ENCODE measurements at regions not wholly inside any gene's neighbourhood (a gene's known extent, or its start where the extent isn't known, plus 50 kb on each side); places are given as distances from the start of the nearest gene placed in this dataset.

DNA sequence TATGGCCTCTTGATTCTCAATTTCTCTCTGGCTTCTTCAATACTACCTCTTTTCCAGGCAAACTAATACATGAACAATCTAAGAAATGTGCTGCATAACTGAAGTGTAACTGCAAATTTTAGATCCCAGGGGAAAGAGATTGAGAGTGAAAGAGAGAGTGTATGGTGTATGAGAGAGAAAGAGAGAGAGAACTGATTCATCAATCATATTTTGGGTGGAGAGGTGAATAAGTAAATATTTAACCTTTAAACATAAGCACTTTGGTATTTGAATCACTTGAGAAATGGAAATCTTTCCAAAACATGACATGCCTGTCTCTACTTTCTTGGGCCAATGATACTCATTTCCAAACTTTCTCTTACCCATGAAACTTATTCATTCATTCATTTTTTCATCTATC lies 147.2 kb upstream of the DIPK2B start:
- TF ChIP-seq, protein P1, sequence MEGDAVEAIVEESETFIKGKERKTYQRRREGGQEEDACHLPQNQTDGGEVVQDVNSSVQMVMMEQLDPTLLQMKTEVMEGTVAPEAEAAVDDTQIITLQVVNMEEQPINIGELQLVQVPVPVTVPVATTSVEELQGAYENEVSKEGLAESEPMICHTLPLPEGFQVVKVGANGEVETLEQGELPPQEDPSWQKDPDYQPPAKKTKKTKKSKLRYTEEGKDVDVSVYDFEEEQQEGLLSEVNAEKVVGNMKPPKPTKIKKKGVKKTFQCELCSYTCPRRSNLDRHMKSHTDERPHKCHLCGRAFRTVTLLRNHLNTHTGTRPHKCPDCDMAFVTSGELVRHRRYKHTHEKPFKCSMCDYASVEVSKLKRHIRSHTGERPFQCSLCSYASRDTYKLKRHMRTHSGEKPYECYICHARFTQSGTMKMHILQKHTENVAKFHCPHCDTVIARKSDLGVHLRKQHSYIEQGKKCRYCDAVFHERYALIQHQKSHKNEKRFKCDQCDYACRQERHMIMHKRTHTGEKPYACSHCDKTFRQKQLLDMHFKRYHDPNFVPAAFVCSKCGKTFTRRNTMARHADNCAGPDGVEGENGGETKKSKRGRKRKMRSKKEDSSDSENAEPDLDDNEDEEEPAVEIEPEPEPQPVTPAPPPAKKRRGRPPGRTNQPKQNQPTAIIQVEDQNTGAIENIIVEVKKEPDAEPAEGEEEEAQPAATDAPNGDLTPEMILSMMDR (IDR thresholded peaks at IDR 0.05) = no peak
- no peak for TF ChIP-seq POLR2A (IDR thresholded peaks at IDR 0.05)
- H3K27me3 ChIP-seq = no peaks in the 10 kb centered on the region
- ATAC-seq (no peak), DNase-seq (no peak)
- no peaks in the 10 kb centered on the region for H3K36me3 ChIP-seq
- no peak overlapping the region for H3K27ac ChIP-seq
- no peak overlapping the region for H3K4me3 ChIP-seq
- no peaks in the 10 kb centered on the region for H3K9me3 ChIP-seq
- H3K4me1 ChIP-seq = no peaks in the 10 kb centered on the region
- intact Hi-C loops (cut with DNase I) = no loop called here

DNA sequence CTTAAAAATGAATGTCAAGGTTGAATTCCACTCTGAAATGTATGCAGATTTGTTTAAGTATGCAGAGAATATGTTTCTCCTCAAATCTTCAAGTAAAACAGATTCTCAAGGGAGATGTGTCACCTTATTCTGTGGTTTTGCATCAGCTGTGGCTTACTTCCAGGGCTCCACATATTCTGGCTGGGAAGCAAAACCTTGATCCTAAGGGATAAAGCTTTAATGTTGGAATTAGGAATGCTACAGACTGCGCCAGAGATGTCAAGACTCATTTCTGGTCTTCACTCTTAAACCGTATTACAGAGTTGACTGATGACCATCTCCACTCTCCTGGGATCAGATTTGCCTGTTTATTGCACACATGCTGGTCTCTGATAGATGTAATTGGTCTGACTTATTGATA lies 143.9 kb upstream of the DIPK2B start:
- H3K27ac ChIP-seq = no peak overlapping the region
- TF ChIP-seq POLR2A (IDR thresholded peaks at IDR 0.05) = no peak
- TF ChIP-seq, protein P1 (IDR thresholded peaks at IDR 0.05) = no peak
- ATAC-seq = no peak
- no peaks in the 10 kb centered on the region for H3K9me3 ChIP-seq
- H3K4me3 ChIP-seq = no peak overlapping the region
- H3K36me3 ChIP-seq = no peaks in the 10 kb centered on the region
- WGBS (ENCODE audit: insufficient coverage, low coverage, low lambda C conversion rate, missing lambda C conversion rate) = 67% methylated on average over 2 of the region's 2 CpGs
- no peaks in the 10 kb centered on the region for H3K4me1 ChIP-seq
- intact Hi-C loops (cut with DNase I) = no loop called here
- no peak for DNase-seq
- H3K27me3 ChIP-seq = no peaks in the 10 kb centered on the region

DNA sequence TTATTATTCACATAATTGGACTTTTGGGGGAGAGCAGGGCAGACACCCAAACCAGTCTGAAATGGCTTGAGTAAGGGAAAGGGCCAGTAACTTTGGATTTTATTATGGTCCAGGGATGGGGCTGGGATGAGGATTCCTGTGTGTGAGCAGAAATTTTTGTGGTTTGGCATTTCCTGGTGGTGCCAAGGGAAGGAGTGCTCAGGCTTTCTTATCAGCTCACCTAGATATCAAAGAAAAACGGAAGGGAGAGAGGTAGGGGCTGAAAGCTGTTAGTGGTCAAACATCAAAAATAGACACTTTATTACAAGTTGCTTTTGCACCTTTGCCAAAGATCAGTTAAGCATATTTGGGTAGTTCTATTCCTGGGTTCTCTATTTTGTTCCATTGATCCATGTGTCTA lies 128.5 kb upstream of the DIPK2B start:
- Histone ChIP-seq H3K9me3 (no peaks in the 10 kb centered on the region), H3K27ac (no peak overlapping the region), H3K4me1 (no peaks in the 10 kb centered on the region), H3K4me3 (no peak overlapping the region), H3K27me3 (peaks cover 0 to 24% of the 10 kb centered on the region in 2 donors), H3K36me3 (no peaks in the 10 kb centered on the region)
- WGBS (ENCODE audit: insufficient coverage, low coverage, low lambda C conversion rate, missing lambda C conversion rate) = 17% methylated on average over 1 of the region's 1 CpG
- intact Hi-C loops (cut with DNase I) = no loop called here
- TF ChIP-seq, protein P1 (IDR thresholded peaks at IDR 0.05) = no peak
- no peak for TF ChIP-seq POLR2A (IDR thresholded peaks at IDR 0.05)
- ATAC-seq (no peak), DNase-seq (no peak)

DNA sequence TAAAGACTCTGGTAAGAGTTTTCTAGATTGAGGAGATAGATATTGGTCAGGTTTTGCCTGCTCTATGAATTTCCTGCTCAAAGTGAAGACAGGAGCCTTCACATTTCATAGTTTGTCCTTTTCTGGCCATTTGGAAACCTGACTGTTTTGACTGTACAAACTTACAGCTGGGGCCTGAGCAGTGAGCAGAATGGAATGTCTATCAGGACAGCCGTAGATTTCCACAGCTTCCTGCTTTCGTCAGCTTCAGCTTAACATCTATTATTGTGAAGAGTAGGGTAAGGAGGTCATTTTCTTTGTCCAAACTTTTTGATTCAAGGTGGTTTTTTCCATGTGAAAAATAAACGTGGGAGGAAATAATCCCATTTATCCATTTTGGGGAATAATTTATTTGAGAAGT lies 124.3 kb upstream of the DIPK2B start:
- no peak for DNase-seq
- Histone ChIP-seq H3K27ac (no peak overlapping the region), H3K36me3 (no peaks in the 10 kb centered on the region), H3K9me3 (no peaks in the 10 kb centered on the region), H3K27me3 (peaks cover 0 to 12% of the 10 kb centered on the region in 2 donors), H3K4me1 (no peaks in the 10 kb centered on the region), H3K4me3 (no peak overlapping the region)
- 36% methylated on average over 3 of the region's 3 CpGs for WGBS (ENCODE audit: insufficient coverage, low coverage, low lambda C conversion rate, missing lambda C conversion rate)
- TF ChIP-seq POLR2A (IDR thresholded peaks at IDR 0.05) = no peak
- TF ChIP-seq, protein P1 (IDR thresholded peaks at IDR 0.05) = no peak
- intact Hi-C loops (cut with DNase I) = no loop called here
- ATAC-seq = no peak

DNA sequence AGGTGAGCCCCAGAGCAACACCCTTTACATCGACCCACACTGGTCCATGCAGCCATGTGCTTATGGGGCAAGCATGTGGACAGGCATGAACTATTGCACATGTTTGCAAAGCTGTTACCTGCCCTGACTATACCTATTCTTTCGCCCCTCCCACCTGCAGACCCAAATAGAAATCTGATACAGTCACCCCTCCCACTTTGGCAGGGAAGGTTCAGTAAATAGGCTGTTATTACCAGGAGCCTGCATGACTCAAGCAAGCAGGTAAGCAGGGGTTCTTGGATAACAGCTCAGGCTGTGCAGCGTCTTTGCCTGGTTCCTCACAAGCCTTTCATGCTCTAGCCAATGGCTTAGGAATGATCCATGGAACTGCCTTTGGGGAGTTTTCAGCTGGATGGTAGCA lies 122.7 kb upstream of the DIPK2B start:
- ATAC-seq = no peak
- H3K36me3 ChIP-seq = no peaks in the 10 kb centered on the region
- no peaks in the 10 kb centered on the region for H3K9me3 ChIP-seq
- no peaks in the 10 kb centered on the region for H3K27me3 ChIP-seq
- no peak overlapping the region for H3K27ac ChIP-seq
- no peak for DNase-seq
- no peak for TF ChIP-seq POLR2A (IDR thresholded peaks at IDR 0.05)
- TF ChIP-seq, protein P1 (IDR thresholded peaks at IDR 0.05) = no peak
- H3K4me3 ChIP-seq = no peak overlapping the region
- intact Hi-C loops (cut with DNase I) = no loop called here
- 72% methylated on average over 3 of the region's 3 CpGs for WGBS (ENCODE audit: insufficient coverage, low coverage, low lambda C conversion rate, missing lambda C conversion rate)
- H3K4me1 ChIP-seq = no peaks in the 10 kb centered on the region
